LHCN-M2 (cell line): ENCODE measurements at regions not wholly inside any gene's neighbourhood (a gene's known extent, or its start where the extent isn't known, plus 50 kb on each side); places are given as distances from the start of the nearest gene placed in this dataset.

Experiments used
- DNase-seq: peaks from one replicate; pipeline ENCODE4 v3.0.0-alpha.2; 2012; ENCODE audit warnings: low read depth

GRCh38 chr2:18791172-18791797 lies 201.9 kb upstream of the NT5C1B start:
- peak; percentile 15 for DNase-seq

- DNase-seq, result peak; percentile 14
These were observed 201.3 kb upstream of the NT5C1B start for GRCh38 chr2:18790509-18791171.

GRCh38 chr2:18788592-18788991 lies 199.2 kb upstream of the NT5C1B start:
- DNase-seq, result peak; percentile 44

GRCh38 chr2:18787726-18788125 lies 198.4 kb upstream of the NT5C1B start:
- peak; percentile 13 for DNase-seq

GRCh38 chr2:18784245-18784644 lies 194.9 kb upstream of the NT5C1B start:
- no peak for DNase-seq

- no peak for DNase-seq
These were observed 192.3 kb upstream of the NT5C1B start for GRCh38 chr2:18781541-18782280.

GRCh38 chr2:18777250-18777812 lies 188.0 kb upstream of the NT5C1B start:
- DNase-seq, result peak; percentile 35

GRCh38 chr2:18771212-18771611 lies 181.8 kb upstream of the NT5C1B start:
- DNase-seq, result no peak

GRCh38 chr2:18763338-18763737 lies 174.0 kb upstream of the NT5C1B start:
- no peak for DNase-seq

GRCh38 chr2:18762667-18763066 lies 173.3 kb upstream of the NT5C1B start:
- peak; percentile 19 for DNase-seq

GRCh38 chr2:18754286-18754685 lies 164.9 kb upstream of the NT5C1B start:
- no peak for DNase-seq

GRCh38 chr2:18753722-18754121 lies 164.4 kb upstream of the NT5C1B start:
- DNase-seq, result no peak

GRCh38 chr2:18752667-18753422 lies 163.5 kb upstream of the NT5C1B start:
- DNase-seq, result peak; percentile 22

GRCh38 chr2:18752022-18752493 lies 162.7 kb upstream of the NT5C1B start:
- DNase-seq, result no peak

- no peak for DNase-seq
These were observed 161.5 kb upstream of the NT5C1B start for GRCh38 chr2:18750672-18751554.

- peak; percentile 62 for DNase-seq
These were observed 160.7 kb upstream of the NT5C1B start for GRCh38 chr2:18749912-18750526.

GRCh38 chr2:18745431-18746272 lies 156.3 kb upstream of the NT5C1B start:
- no peak for DNase-seq

- DNase-seq, result no peak
These were observed 152.7 kb upstream of the NT5C1B start for GRCh38 chr2:18741895-18742732.
